ENCODE measurements at regions not wholly inside any gene's neighbourhood (a gene's known extent, or its start where the extent isn't known, plus 50 kb on each side); places are given as distances from the start of the nearest gene placed in this dataset.
A peak's percentile ranks its signal among the peaks of the same experiment; 100 is the strongest.

DNA sequence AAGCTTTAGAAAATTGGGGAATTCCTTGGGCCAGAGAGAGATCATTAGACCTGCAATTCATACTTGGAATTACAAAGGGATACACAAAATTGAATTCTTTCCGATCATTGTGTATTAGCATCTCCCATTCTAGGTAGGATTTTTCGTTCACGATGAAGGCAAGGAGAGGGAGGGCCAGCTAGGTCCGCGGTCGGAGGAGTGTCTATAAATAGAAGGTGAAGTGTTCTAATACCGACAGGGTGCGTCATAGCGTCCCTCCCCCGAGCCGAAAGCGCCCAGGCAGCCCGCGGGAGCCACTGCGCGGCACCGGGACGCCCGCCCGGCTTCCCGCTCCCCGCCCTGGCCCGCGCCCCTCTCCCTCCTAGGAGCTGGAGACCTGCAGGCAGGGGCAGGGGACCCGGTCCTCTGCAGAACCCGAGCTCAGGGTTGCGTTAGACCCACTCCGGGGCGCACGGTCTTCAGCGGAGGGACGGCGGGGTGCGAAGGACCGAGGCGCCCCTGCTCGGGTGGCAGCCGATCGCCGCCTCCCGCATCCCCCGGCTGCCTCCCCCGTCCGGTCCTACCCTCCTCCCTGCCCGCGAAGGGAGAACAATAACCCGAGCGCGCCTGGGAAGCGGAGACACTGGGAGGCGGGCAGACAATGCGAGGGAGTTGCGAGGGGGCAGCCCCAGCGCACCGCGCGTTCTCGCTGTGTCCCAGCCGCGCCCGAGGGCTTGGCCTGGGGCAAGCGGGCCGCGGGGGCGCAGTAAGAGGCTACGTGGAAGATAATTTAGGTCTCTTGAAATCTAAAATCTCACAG is 114.2 kb upstream of the SERTAD2 start (continued):
- TF ChIP-seq, protein P1, sequence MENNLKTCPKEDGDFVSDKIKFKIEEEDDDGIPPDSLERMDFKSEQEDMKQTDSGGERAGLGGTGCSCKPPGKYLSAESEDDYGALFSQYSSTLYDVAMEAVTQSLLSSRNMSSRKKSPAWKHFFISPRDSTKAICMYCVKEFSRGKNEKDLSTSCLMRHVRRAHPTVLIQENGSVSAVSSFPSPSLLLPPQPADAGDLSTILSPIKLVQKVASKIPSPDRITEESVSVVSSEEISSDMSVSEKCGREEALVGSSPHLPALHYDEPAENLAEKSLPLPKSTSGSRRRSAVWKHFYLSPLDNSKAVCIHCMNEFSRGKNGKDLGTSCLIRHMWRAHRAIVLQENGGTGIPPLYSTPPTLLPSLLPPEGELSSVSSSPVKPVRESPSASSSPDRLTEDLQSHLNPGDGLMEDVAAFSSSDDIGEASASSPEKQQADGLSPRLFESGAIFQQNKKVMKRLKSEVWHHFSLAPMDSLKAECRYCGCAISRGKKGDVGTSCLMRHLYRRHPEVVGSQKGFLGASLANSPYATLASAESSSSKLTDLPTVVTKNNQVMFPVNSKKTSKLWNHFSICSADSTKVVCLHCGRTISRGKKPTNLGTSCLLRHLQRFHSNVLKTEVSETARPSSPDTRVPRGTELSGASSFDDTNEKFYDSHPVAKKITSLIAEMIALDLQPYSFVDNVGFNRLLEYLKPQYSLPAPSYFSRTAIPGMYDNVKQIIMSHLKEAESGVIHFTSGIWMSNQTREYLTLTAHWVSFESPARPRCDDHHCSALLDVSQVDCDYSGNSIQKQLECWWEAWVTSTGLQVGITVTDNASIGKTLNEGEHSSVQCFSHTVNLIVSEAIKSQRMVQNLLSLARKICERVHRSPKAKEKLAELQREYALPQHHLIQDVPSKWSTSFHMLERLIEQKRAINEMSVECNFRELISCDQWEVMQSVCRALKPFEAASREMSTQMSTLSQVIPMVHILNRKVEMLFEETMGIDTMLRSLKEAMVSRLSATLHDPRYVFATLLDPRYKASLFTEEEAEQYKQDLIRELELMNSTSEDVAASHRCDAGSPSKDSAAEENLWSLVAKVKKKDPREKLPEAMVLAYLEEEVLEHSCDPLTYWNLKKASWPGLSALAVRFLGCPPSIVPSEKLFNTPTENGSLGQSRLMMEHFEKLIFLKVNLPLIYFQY (CRISPR knock-in tag; IDR thresholded peaks at IDR 0.05; ENCODE audit: borderline replicate concordance) = no peak
- TF ChIP-seq ZNF850 (CRISPR knock-in tag; conservative IDR thresholded peaks at IDR 0.05) = no peak
- TF ChIP-seq NR2F1 (CRISPR knock-in tag; IDR thresholded peaks at IDR 0.05) = no peak
- TF ChIP-seq ZNF737 (CRISPR knock-in tag; IDR thresholded peaks at IDR 0.05; ENCODE audit: borderline replicate concordance) = no peak
- peak; percentile 38; the same call in 1 of the 2 replicates for TF ChIP-seq THAP9 (CRISPR knock-in tag; IDR thresholded peaks at IDR 0.05; ENCODE audit: borderline replicate concordance)
- TF ChIP-seq ZNF510 (CRISPR knock-in tag; IDR thresholded peaks at IDR 0.05; ENCODE audit: low read depth) = no peak
- no peak for TF ChIP-seq HDAC2 (CRISPR knock-in tag; IDR thresholded peaks at IDR 0.05)
- TF ChIP-seq, protein P2, sequence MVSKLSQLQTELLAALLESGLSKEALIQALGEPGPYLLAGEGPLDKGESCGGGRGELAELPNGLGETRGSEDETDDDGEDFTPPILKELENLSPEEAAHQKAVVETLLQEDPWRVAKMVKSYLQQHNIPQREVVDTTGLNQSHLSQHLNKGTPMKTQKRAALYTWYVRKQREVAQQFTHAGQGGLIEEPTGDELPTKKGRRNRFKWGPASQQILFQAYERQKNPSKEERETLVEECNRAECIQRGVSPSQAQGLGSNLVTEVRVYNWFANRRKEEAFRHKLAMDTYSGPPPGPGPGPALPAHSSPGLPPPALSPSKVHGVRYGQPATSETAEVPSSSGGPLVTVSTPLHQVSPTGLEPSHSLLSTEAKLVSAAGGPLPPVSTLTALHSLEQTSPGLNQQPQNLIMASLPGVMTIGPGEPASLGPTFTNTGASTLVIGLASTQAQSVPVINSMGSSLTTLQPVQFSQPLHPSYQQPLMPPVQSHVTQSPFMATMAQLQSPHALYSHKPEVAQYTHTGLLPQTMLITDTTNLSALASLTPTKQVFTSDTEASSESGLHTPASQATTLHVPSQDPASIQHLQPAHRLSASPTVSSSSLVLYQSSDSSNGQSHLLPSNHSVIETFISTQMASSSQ (IDR thresholded peaks at IDR 0.05; ENCODE audit: low read depth) = no peak
- TF ChIP-seq, protein P2 (CRISPR knock-in tag; IDR thresholded peaks at IDR 0.05; ENCODE audit: borderline replicate concordance) = no peak
- no peak; the same call in 1 of the 2 replicates for TF ChIP-seq GMEB1 (CRISPR knock-in tag; IDR thresholded peaks at IDR 0.05; ENCODE audit: borderline replicate concordance)
- TF ChIP-seq ZNF552 (CRISPR knock-in tag; IDR thresholded peaks at IDR 0.05; ENCODE audit: borderline replicate concordance) = no peak
- peak; percentile 53; the same call in 1 of the 2 replicates for TF ChIP-seq MYC (CRISPR knock-in tag; IDR thresholded peaks at IDR 0.05; ENCODE audit: borderline replicate concordance)
- peak; percentile 69; the same call in 1 of the 2 replicates for TF ChIP-seq KDM3A (CRISPR knock-in tag; IDR thresholded peaks at IDR 0.05; ENCODE audit: low read depth)
- TF ChIP-seq THAP7 (CRISPR knock-in tag; IDR thresholded peaks at IDR 0.05) = no peak

Measured in HepG2 (cell line).